ENCODE measurements at regions not wholly inside any gene's neighbourhood (a gene's known extent, or its start where the extent isn't known, plus 50 kb on each side); places are given as distances from the start of the nearest gene placed in this dataset.
"Not testable (repeated sequence)": the region's sequence is repeated elsewhere in the genome, so short reads cannot be mapped to it uniquely, and the experiment has no call there.

- ATAC-seq (replicated peaks; ENCODE audit: extremely low read depth, poor library complexity, severe bottlenecking) (no peak), DNase-seq (ENCODE audit: low spot score in 2 of 2) (no peak)
- Mint-ChIP-seq H3K4me1 (no peaks in the 10 kb centered on the region), H3K27me3 (no peaks in the 10 kb centered on the region), H3K9me3 (peaks cover 4% of the 10 kb centered on the region), H3K27ac (ENCODE audit: low read depth) (no peak overlapping the region), H3K36me3 (ENCODE audit: insufficient read depth) (peaks cover 2% of the 10 kb centered on the region), H3K4me3 (no peak overlapping the region)
Measured at GRCh38 chr10:57919864-57920263, 347.8 kb downstream of the IPMK start.

- ATAC-seq (replicated peaks; ENCODE audit: extremely low read depth, poor library complexity, severe bottlenecking): no peak
- H3K27me3 Mint-ChIP-seq: no peaks in the 10 kb centered on the region
- peaks cover 4% of the 10 kb centered on the region for H3K9me3 Mint-ChIP-seq
- peaks cover 2% of the 10 kb centered on the region for H3K36me3 Mint-ChIP-seq (ENCODE audit: insufficient read depth)
- H3K4me1 Mint-ChIP-seq: no peaks in the 10 kb centered on the region
- no peak overlapping the region for H3K27ac Mint-ChIP-seq (ENCODE audit: low read depth)
- H3K4me3 Mint-ChIP-seq: no peak overlapping the region
- DNase-seq (ENCODE audit: low spot score in 2 of 2): no peak
Measured at GRCh38 chr10:57917019-57917418, 350.7 kb downstream of the IPMK start.

GRCh38 chr10:57905861-57906260, 361.8 kb downstream of the IPMK start:
- Mint-ChIP-seq H3K4me3 (no peak overlapping the region), H3K27ac (ENCODE audit: low read depth) (no peak overlapping the region), H3K36me3 (ENCODE audit: insufficient read depth) (no peaks in the 10 kb centered on the region), H3K27me3 (no peaks in the 10 kb centered on the region), H3K9me3 (peaks cover 6% of the 10 kb centered on the region), H3K4me1 (no peaks in the 10 kb centered on the region)
- DNase-seq (ENCODE audit: low spot score in 2 of 2): no peak
- ATAC-seq (replicated peaks; ENCODE audit: extremely low read depth, poor library complexity, severe bottlenecking): no peak

GRCh38 chr10:57905010-57905409, 362.7 kb downstream of the IPMK start:
- no peaks in the 10 kb centered on the region for H3K27me3 Mint-ChIP-seq
- H3K9me3 Mint-ChIP-seq: peaks cover 14% of the 10 kb centered on the region
- ATAC-seq (replicated peaks; ENCODE audit: extremely low read depth, poor library complexity, severe bottlenecking) (no peak), DNase-seq (ENCODE audit: low spot score in 2 of 2) (no peak)
- no peak overlapping the region for H3K27ac Mint-ChIP-seq (ENCODE audit: low read depth)
- no peaks in the 10 kb centered on the region for H3K4me1 Mint-ChIP-seq
- no peaks in the 10 kb centered on the region for H3K36me3 Mint-ChIP-seq (ENCODE audit: insufficient read depth)
- H3K4me3 Mint-ChIP-seq: no peak overlapping the region

- ATAC-seq (replicated peaks; ENCODE audit: extremely low read depth, poor library complexity, severe bottlenecking) (no peak), DNase-seq (ENCODE audit: low spot score in 2 of 2) (no peak)
- no peak overlapping the region for H3K27ac Mint-ChIP-seq (ENCODE audit: low read depth)
- H3K4me1 Mint-ChIP-seq: no peaks in the 10 kb centered on the region
- no peaks in the 10 kb centered on the region for H3K36me3 Mint-ChIP-seq (ENCODE audit: insufficient read depth)
- peaks cover 16% of the 10 kb centered on the region for H3K9me3 Mint-ChIP-seq
- H3K27me3 Mint-ChIP-seq: no peaks in the 10 kb centered on the region
- no peak overlapping the region for H3K4me3 Mint-ChIP-seq
Measured at GRCh38 chr10:57898231-57898630, 369.5 kb downstream of the IPMK start.

GRCh38 chr10:57897611-57898010, 370.1 kb downstream of the IPMK start:
- Mint-ChIP-seq H3K36me3 (ENCODE audit: insufficient read depth) (no peaks in the 10 kb centered on the region), H3K4me1 (no peaks in the 10 kb centered on the region), H3K4me3 (no peak overlapping the region), H3K9me3 (peaks cover 16% of the 10 kb centered on the region), H3K27ac (ENCODE audit: low read depth) (no peak overlapping the region), H3K27me3 (no peaks in the 10 kb centered on the region)
- DNase-seq (ENCODE audit: low spot score in 2 of 2): no peak
- no peak for ATAC-seq (replicated peaks; ENCODE audit: extremely low read depth, poor library complexity, severe bottlenecking)

GRCh38 chr10:57894361-57894760, 373.3 kb downstream of the IPMK start:
- H3K4me3 Mint-ChIP-seq: no peak overlapping the region
- H3K4me1 Mint-ChIP-seq: no peaks in the 10 kb centered on the region
- peaks cover 13% of the 10 kb centered on the region for H3K9me3 Mint-ChIP-seq
- H3K36me3 Mint-ChIP-seq (ENCODE audit: insufficient read depth): no peaks in the 10 kb centered on the region
- DNase-seq (ENCODE audit: low spot score in 2 of 2) (no peak), ATAC-seq (replicated peaks; ENCODE audit: extremely low read depth, poor library complexity, severe bottlenecking) (no peak)
- H3K27me3 Mint-ChIP-seq: no peaks in the 10 kb centered on the region
- H3K27ac Mint-ChIP-seq (ENCODE audit: low read depth): no peak overlapping the region

- no peak for DNase-seq (ENCODE audit: low spot score in 2 of 2)
Measured at GRCh38 chr10:57891201-57892006, 376.3 kb downstream of the IPMK start.

GRCh38 chr10:57890691-57891090, 377.0 kb downstream of the IPMK start:
- Mint-ChIP-seq H3K36me3 (ENCODE audit: insufficient read depth) (no peaks in the 10 kb centered on the region), H3K27ac (ENCODE audit: low read depth) (no peak overlapping the region), H3K4me1 (no peaks in the 10 kb centered on the region), H3K9me3 (peaks cover 14% of the 10 kb centered on the region), H3K27me3 (no peaks in the 10 kb centered on the region), H3K4me3 (no peak overlapping the region)
- no peak for DNase-seq (ENCODE audit: low spot score in 2 of 2)
- no peak for ATAC-seq (replicated peaks; ENCODE audit: extremely low read depth, poor library complexity, severe bottlenecking)

More at GRCh38 chr10:57891201-57892006, 376.3 kb downstream of the IPMK start:
- H3K4me3 Mint-ChIP-seq: no peak overlapping the region
- no peak overlapping the region for H3K27ac Mint-ChIP-seq (ENCODE audit: low read depth)
- H3K9me3 Mint-ChIP-seq: peaks cover 8% of the 10 kb centered on the region
- H3K36me3 Mint-ChIP-seq (ENCODE audit: insufficient read depth): no peaks in the 10 kb centered on the region
- H3K27me3 Mint-ChIP-seq: no peaks in the 10 kb centered on the region
- no peak for ATAC-seq (replicated peaks; ENCODE audit: extremely low read depth, poor library complexity, severe bottlenecking)
- H3K4me1 Mint-ChIP-seq: no peaks in the 10 kb centered on the region

- not testable (repeated sequence) for H3K9me3 Mint-ChIP-seq; ATAC-seq (replicated peaks; ENCODE audit: extremely low read depth, poor library complexity, severe bottlenecking); H3K27me3 Mint-ChIP-seq; H3K4me3 Mint-ChIP-seq; H3K27ac Mint-ChIP-seq (ENCODE audit: low read depth); H3K36me3 Mint-ChIP-seq (ENCODE audit: insufficient read depth); DNase-seq (ENCODE audit: low spot score in 2 of 2); H3K4me1 Mint-ChIP-seq
Measured at GRCh38 chr10:57885618-57885968, 382.1 kb downstream of the IPMK start.

GRCh38 chr10:57884965-57885617, 382.6 kb downstream of the IPMK start:
- peaks cover 6% of the 10 kb centered on the region for H3K9me3 Mint-ChIP-seq
- DNase-seq (ENCODE audit: low spot score in 2 of 2) (no peak), ATAC-seq (replicated peaks; ENCODE audit: extremely low read depth, poor library complexity, severe bottlenecking) (no peak)
- no peaks in the 10 kb centered on the region for H3K4me1 Mint-ChIP-seq
- no peaks in the 10 kb centered on the region for H3K27me3 Mint-ChIP-seq
- H3K36me3 Mint-ChIP-seq (ENCODE audit: insufficient read depth): no peaks in the 10 kb centered on the region
- H3K27ac Mint-ChIP-seq (ENCODE audit: low read depth): no peak overlapping the region
- no peak overlapping the region for H3K4me3 Mint-ChIP-seq

- peaks cover 6% of the 10 kb centered on the region for H3K9me3 Mint-ChIP-seq
- H3K4me1 Mint-ChIP-seq: no peaks in the 10 kb centered on the region
- H3K27me3 Mint-ChIP-seq: no peaks in the 10 kb centered on the region
- H3K27ac Mint-ChIP-seq (ENCODE audit: low read depth): no peak overlapping the region
- no peak overlapping the region for H3K4me3 Mint-ChIP-seq
- no peak for DNase-seq (ENCODE audit: low spot score in 2 of 2)
- no peaks in the 10 kb centered on the region for H3K36me3 Mint-ChIP-seq (ENCODE audit: insufficient read depth)
- ATAC-seq (replicated peaks; ENCODE audit: extremely low read depth, poor library complexity, severe bottlenecking): no peak
Measured at GRCh38 chr10:57884407-57884806, 383.3 kb downstream of the IPMK start.

All from central memory CD8-positive, alpha-beta T cell (primary cell).